A673 (cell line): ENCODE measurements at regions not wholly inside any gene's neighbourhood (a gene's known extent, or its start where the extent isn't known, plus 50 kb on each side); places are given as distances from the start of the nearest gene placed in this dataset.

Source experiments
- BruUV-seq: library from RNA; stranded (reverse); fragments of 400-500 nt; replicated peaks from 2 replicates; lab custom pipeline; 2021; lab: Mats Ljungman, UMichigan
- CTCF ChIA-PET: fragments of 300-600 bp; sonication (Branson Sonifier 250); formaldehyde crosslinking; loops from one replicate; lab custom pipeline; 2022; ENCODE audit warnings: antibody characterized with exemption; lab: Charles Lee
- POLR2A ChIA-PET: fragments of 300-600 bp; sonication (Branson Sonifier 250); formaldehyde crosslinking; loops from one replicate; lab custom pipeline; 2022; ENCODE audit warnings: antibody characterized with exemption; ENCODE audit not compliant: low non-redundant PET; lab: Charles Lee
- DNase-seq: peaks from one replicate; pipeline ENCODE4 v3.0.0-alpha.2; 2015; ENCODE audit warnings: low spot score
- H3K27ac ChIP-seq: fragments of 200-600 bp; sonication (generic); 2 replicates; pipeline ENCODE4 v1.5.1; 2016; ENCODE audit warnings: mixed run types, low read depth, mild to moderate bottlenecking, mixed read lengths, antibody characterized with exemption, low read length; ENCODE audit not compliant: poor library complexity, severe bottlenecking
- H3K27me3 ChIP-seq: fragments of 200-600 bp; sonication (generic); replicated peaks from 2 replicates; pipeline ENCODE4 v1.6.1; 2017; ENCODE audit warnings: mixed run types, low read depth, mild to moderate bottlenecking, mixed read lengths, antibody characterized with exemption, low read length; ENCODE audit not compliant: insufficient read depth, poor library complexity
- H3K36me3 ChIP-seq: fragments of 200-600 bp; sonication (generic); 2 replicates; pipeline ENCODE4 v1.6.1; 2016; ENCODE audit warnings: mixed run types, mild to moderate bottlenecking, mixed read lengths, antibody characterized with exemption, low read length; ENCODE audit not compliant: insufficient read depth, poor library complexity, severe bottlenecking
- H3K4me1 ChIP-seq: fragments of 200-600 bp; sonication (generic); 2 replicates; pipeline ENCODE4 v1.6.1; 2017; ENCODE audit warnings: mixed run types, mild to moderate bottlenecking, mixed read lengths, antibody characterized with exemption, low read length; ENCODE audit not compliant: insufficient read depth, poor library complexity, severe bottlenecking
- H3K4me3 ChIP-seq: fragments of 200-600 bp; sonication (generic); 2 replicates; pipeline ENCODE4 v1.5.1; 2016; ENCODE audit warnings: low read depth, mixed run types, mild to moderate bottlenecking, mixed read lengths, low read length; ENCODE audit not compliant: poor library complexity, severe bottlenecking
- H3K9me3 ChIP-seq: fragments of 200-600 bp; sonication (generic); 2 replicates; pipeline ENCODE4 v1.6.1; 2016; ENCODE audit warnings: mixed run types, low read depth, mild to moderate bottlenecking, mixed read lengths, antibody characterized with exemption, low read length; ENCODE audit not compliant: poor library complexity, severe bottlenecking
- CTCF ChIP-seq: fragments of 300-800, 200-600 bp; sonication (generic); conservative IDR thresholded peaks from 2 replicates; pipeline ENCODE4 v1.5.1; 2017; ENCODE audit warnings: low read depth, mild to moderate bottlenecking, antibody characterized with exemption, low read length, moderate library complexity, mixed read lengths
- EZH2 ChIP-seq: fragments of 200-600 bp; sonication (generic); IDR thresholded peaks from 2 replicates; pipeline ENCODE4 v1.6.1; 2017; ENCODE audit warnings: borderline replicate concordance, low read depth, mild to moderate bottlenecking, mixed read lengths, antibody characterized with exemption, low read length; ENCODE audit not compliant: poor library complexity, severe bottlenecking
- intact Hi-C: fragments of 100-400 bp; cut with micrococcal nuclease; formaldehyde crosslinking; loops from one replicate; pipeline ENCODE4 v1.10.0; 2022; ENCODE audit not compliant: unreplicated experiment

- H3K9me3 ChIP-seq = no peaks in the 10 kb centered on the region
- H3K27ac ChIP-seq = no peak overlapping the region
- no peaks in the 10 kb centered on the region for H3K36me3 ChIP-seq
- no peak for DNase-seq
- no peaks in the 10 kb centered on the region for H3K27me3 ChIP-seq
- H3K4me1 ChIP-seq = no peaks in the 10 kb centered on the region
- intact Hi-C loops = no loop called here
- POLR2A ChIA-PET = no interaction called here
- no peak overlapping the region for H3K4me3 ChIP-seq
- CTCF ChIA-PET = no interaction called here
- TF ChIP-seq CTCF = no peak
- no peak for TF ChIP-seq EZH2
- no TSS peak for BruUV-seq
These were observed 83.1 kb downstream of the TEX13C start for GRCh38 chrX:125402807-125403206.

- no TSS peak for BruUV-seq
- Histone ChIP-seq H3K4me3 (no peak overlapping the region), H3K27ac (no peak overlapping the region), H3K4me1 (no peaks in the 10 kb centered on the region), H3K27me3 (no peaks in the 10 kb centered on the region), H3K36me3 (no peaks in the 10 kb centered on the region), H3K9me3 (no peaks in the 10 kb centered on the region)
- TF ChIP-seq EZH2 (no peak), CTCF (no peak)
- ChIA-PET POLR2A (no interaction called here), CTCF (no interaction called here)
- DNase-seq = no peak
- intact Hi-C loops = no loop called here
These were observed 85.0 kb downstream of the TEX13C start for GRCh38 chrX:125404667-125405160.

GRCh38 chrX:125405339-125405738 is 85.7 kb downstream of the TEX13C start:
- no peak for DNase-seq
- intact Hi-C loops = no loop called here
- POLR2A ChIA-PET = no interaction called here
- H3K4me1 ChIP-seq = no peaks in the 10 kb centered on the region
- TF ChIP-seq CTCF (no peak), EZH2 (no peak)
- no peak overlapping the region for H3K27ac ChIP-seq
- no peaks in the 10 kb centered on the region for H3K27me3 ChIP-seq
- no peaks in the 10 kb centered on the region for H3K36me3 ChIP-seq
- BruUV-seq = no TSS peak
- no peak overlapping the region for H3K4me3 ChIP-seq
- CTCF ChIA-PET = no interaction called here
- H3K9me3 ChIP-seq = no peaks in the 10 kb centered on the region
